GM10248 (cell line): ENCODE measurements at regions not wholly inside any gene's neighbourhood (a gene's known extent, or its start where the extent isn't known, plus 50 kb on each side); places are given as distances from the start of the nearest gene placed in this dataset.
"Not testable (repeated sequence)": the region's sequence is repeated elsewhere in the genome, so short reads cannot be mapped to it uniquely, and the experiment has no call there.

Experiments used
- CTCF ChIA-PET: fragments of 300-600 bp; sonication (Branson Sonifier 250); formaldehyde crosslinking; extraction: SDS; loops from one replicate; lab custom pipeline; 2021; ENCODE audit warnings: antibody characterized with exemption; lab: Yijun Ruan, JAX
- POLR2A ChIA-PET: fragments of 350-650 bp; sonication (Branson Sonifier 250); formaldehyde crosslinking; extraction: SDS; loops from one replicate; lab custom pipeline; 2020; ENCODE audit warnings: antibody characterized with exemption; lab: Yijun Ruan, JAX
- DNase-seq: peaks from one replicate; pipeline ENCODE4 v3.0.0; 2012; ENCODE audit errors: extremely low spot score
- CTCF ChIP-seq: IDR thresholded peaks from 2 replicates; pipeline ENCODE4 v1.5.1; 2012; ENCODE audit warnings: mild to moderate bottlenecking, low read depth; ENCODE audit errors: extremely low read depth, missing control alignments, control extremely low read depth

- POLR2A ChIA-PET = no interaction called here
- DNase-seq = no peak
- TF ChIP-seq CTCF = no peak
- CTCF ChIA-PET = interaction anchor here (1.0 to 1.2 kb wide), 3 partner anchors 8 to 164 kb away, joined by 3 to 4 read pairs (median 3); no protein-coding TSS in a partner anchor
Measured at GRCh38 chr5:50574121-50574520, 92.3 kb upstream of the PARP8 start.

- CTCF ChIA-PET = no interaction called here
- POLR2A ChIA-PET = no interaction called here
- DNase-seq = no peak
- TF ChIP-seq CTCF = no peak
Measured at GRCh38 chr5:50575740-50576139, 90.7 kb upstream of the PARP8 start.

GRCh38 chr5:50576265-50576664 is 90.2 kb upstream of the PARP8 start:
- ChIA-PET POLR2A (no interaction called here), CTCF (no interaction called here)
- DNase-seq = no peak
- no peak for TF ChIP-seq CTCF

GRCh38 chr5:50576686-50577256 is 89.7 kb upstream of the PARP8 start:
- CTCF ChIA-PET = no interaction called here
- TF ChIP-seq CTCF = no peak
- DNase-seq = no peak
- POLR2A ChIA-PET = no interaction called here

GRCh38 chr5:50580506-50580905 is 85.9 kb upstream of the PARP8 start:
- no peak for DNase-seq
- CTCF ChIA-PET = interaction anchor here (1.1 kb wide), 1 partner anchor 20 kb away, joined by 3 read pairs; no protein-coding TSS in a partner anchor
- POLR2A ChIA-PET = no interaction called here
- TF ChIP-seq CTCF = no peak

- POLR2A ChIA-PET, CTCF ChIA-PET, DNase-seq: not testable (repeated sequence)
Measured at GRCh38 chr5:50581845-50582244, 84.6 kb upstream of the PARP8 start.

- DNase-seq = no peak
- POLR2A ChIA-PET = no interaction called here
- TF ChIP-seq CTCF = no peak
- CTCF ChIA-PET = no interaction called here
Measured at GRCh38 chr5:50582699-50583098, 83.7 kb upstream of the PARP8 start.
